Umbilical cord (tissue), 1 donor: ENCODE measurements at regions not wholly inside any gene's neighbourhood (a gene's known extent, or its start where the extent isn't known, plus 50 kb on each side); places are given as distances from the start of the nearest gene placed in this dataset.
"Not testable (repeated sequence)": the region's sequence is repeated elsewhere in the genome, so short reads cannot be mapped to it uniquely, and the experiment has no call there.

Experiments
- DNase-seq: peaks from one replicate; pipeline ENCODE4 v3.0.0-alpha.2; 2015; ENCODE audit warnings: low spot score

- no peak for DNase-seq
Measured at GRCh38 chr16:64305663-64306062, 816.2 kb downstream of the CDH11 start.

- no peak for DNase-seq
Measured at GRCh38 chr16:64304951-64305350, 816.9 kb downstream of the CDH11 start.

GRCh38 chr16:64304396-64304795, 817.5 kb downstream of the CDH11 start:
- no peak for DNase-seq

GRCh38 chr16:64297863-64298600, 823.8 kb downstream of the CDH11 start:
- no peak for DNase-seq

- no peak for DNase-seq
Measured at GRCh38 chr16:64295466-64295865, 826.4 kb downstream of the CDH11 start.

- no peak for DNase-seq
Measured at GRCh38 chr16:64292953-64293352, 828.9 kb downstream of the CDH11 start.

GRCh38 chr16:64292161-64292560, 829.7 kb downstream of the CDH11 start:
- DNase-seq: no peak

- DNase-seq: no peak
Measured at GRCh38 chr16:64290461-64290860, 831.4 kb downstream of the CDH11 start.

- DNase-seq: no peak
Measured at GRCh38 chr16:64287655-64288528, 834.0 kb downstream of the CDH11 start.

- no peak for DNase-seq
Measured at GRCh38 chr16:64282181-64282580, 839.7 kb downstream of the CDH11 start.

GRCh38 chr16:64280317-64280716, 841.5 kb downstream of the CDH11 start:
- no peak for DNase-seq

- DNase-seq: peak; percentile 7
Measured at GRCh38 chr16:64278196-64278595, 843.7 kb downstream of the CDH11 start.

GRCh38 chr16:64276646-64277045, 845.2 kb downstream of the CDH11 start:
- DNase-seq: no peak

- DNase-seq: no peak
Measured at GRCh38 chr16:64272028-64272427, 849.8 kb downstream of the CDH11 start.

- DNase-seq: no peak
Measured at GRCh38 chr16:64269756-64270155, 852.1 kb downstream of the CDH11 start.

GRCh38 chr16:64265756-64266155, 856.1 kb downstream of the CDH11 start:
- DNase-seq: no peak

- not testable (repeated sequence) for DNase-seq
Measured at GRCh38 chr16:64260631-64261401, 861.0 kb downstream of the CDH11 start.

GRCh38 chr16:64254443-64255367, 867.2 kb downstream of the CDH11 start:
- no peak for DNase-seq

- no peak for DNase-seq
Measured at GRCh38 chr16:64253525-64253924, 868.3 kb downstream of the CDH11 start.

- DNase-seq: no peak
Measured at GRCh38 chr16:64253096-64253495, 868.8 kb downstream of the CDH11 start.

- DNase-seq: no peak
Measured at GRCh38 chr16:64251742-64252141, 870.1 kb downstream of the CDH11 start.
